Transverse colon (tissue), 3 donors: ENCODE measurements at regions not wholly inside any gene's neighbourhood (a gene's known extent, or its start where the extent isn't known, plus 50 kb on each side); places are given as distances from the start of the nearest gene placed in this dataset.

Source experiments
- POLR2A ChIP-seq: fragments of 450-650 bp; IDR thresholded peaks from one replicate; pipeline ENCODE4 v1.6.1; 2016; ENCODE audit warnings: antibody characterized with exemption, mild to moderate bottlenecking, moderate library complexity
- TF ChIP-seq, protein P1 (sequence below), 5 experiments: fragments of 200-600 bp in 3 of 5; fragments of 450-650 bp in 2 of 5; sonication (generic) in 3 of 5; IDR thresholded peaks; 1 replicate in 2 of 5; 2 replicates in 3 of 5; pipeline ENCODE4 v1.5.1; 2016 to 2017; ENCODE audit warnings: antibody characterized with exemption in 5 of 5, inconsistent platforms in 3 of 5, mild to moderate bottlenecking in 2 of 5, moderate library complexity in 1 of 5

DNA sequence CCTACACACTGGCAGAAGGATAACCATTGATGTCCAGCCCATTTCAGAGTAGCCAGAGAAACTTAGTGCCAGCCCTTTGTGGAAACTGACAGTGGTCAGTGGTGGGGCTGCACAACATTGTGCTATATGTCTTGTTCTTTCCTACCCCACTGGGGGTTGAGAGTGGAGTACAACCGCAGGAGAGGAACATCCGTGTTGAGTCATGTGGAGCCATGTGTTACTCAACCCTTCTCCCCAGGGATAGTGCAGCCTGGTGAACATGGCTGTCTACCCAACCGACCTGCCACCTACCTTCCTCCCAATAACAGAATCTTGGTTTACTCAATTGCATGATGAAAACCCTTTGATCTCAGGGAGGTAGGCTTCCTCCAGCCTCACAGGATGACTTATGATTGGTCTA is 65.3 kb upstream of the MAPK4 start:
- TF ChIP-seq, protein P1, sequence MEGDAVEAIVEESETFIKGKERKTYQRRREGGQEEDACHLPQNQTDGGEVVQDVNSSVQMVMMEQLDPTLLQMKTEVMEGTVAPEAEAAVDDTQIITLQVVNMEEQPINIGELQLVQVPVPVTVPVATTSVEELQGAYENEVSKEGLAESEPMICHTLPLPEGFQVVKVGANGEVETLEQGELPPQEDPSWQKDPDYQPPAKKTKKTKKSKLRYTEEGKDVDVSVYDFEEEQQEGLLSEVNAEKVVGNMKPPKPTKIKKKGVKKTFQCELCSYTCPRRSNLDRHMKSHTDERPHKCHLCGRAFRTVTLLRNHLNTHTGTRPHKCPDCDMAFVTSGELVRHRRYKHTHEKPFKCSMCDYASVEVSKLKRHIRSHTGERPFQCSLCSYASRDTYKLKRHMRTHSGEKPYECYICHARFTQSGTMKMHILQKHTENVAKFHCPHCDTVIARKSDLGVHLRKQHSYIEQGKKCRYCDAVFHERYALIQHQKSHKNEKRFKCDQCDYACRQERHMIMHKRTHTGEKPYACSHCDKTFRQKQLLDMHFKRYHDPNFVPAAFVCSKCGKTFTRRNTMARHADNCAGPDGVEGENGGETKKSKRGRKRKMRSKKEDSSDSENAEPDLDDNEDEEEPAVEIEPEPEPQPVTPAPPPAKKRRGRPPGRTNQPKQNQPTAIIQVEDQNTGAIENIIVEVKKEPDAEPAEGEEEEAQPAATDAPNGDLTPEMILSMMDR (IDR thresholded peaks at IDR 0.05) = no peak
- TF ChIP-seq POLR2A = no peak
